A673 (cell line): ENCODE measurements at regions not wholly inside any gene's neighbourhood (a gene's known extent, or its start where the extent isn't known, plus 50 kb on each side); places are given as distances from the start of the nearest gene placed in this dataset.

Experiments
- BruUV-seq: library from RNA; stranded (reverse); fragments of 400-500 nt; replicated peaks from 2 replicates; lab custom pipeline; 2021; lab: Mats Ljungman, UMichigan
- CTCF ChIA-PET: fragments of 300-600 bp; sonication (Branson Sonifier 250); formaldehyde crosslinking; loops from one replicate; lab custom pipeline; 2022; ENCODE audit warnings: antibody characterized with exemption; lab: Charles Lee
- POLR2A ChIA-PET: fragments of 300-600 bp; sonication (Branson Sonifier 250); formaldehyde crosslinking; loops from one replicate; lab custom pipeline; 2022; ENCODE audit warnings: antibody characterized with exemption; ENCODE audit not compliant: low non-redundant PET; lab: Charles Lee
- DNase-seq: peaks from one replicate; pipeline ENCODE4 v3.0.0-alpha.2; 2015; ENCODE audit warnings: low spot score
- H3K27ac ChIP-seq: fragments of 200-600 bp; sonication (generic); 2 replicates; pipeline ENCODE4 v1.5.1; 2016; ENCODE audit warnings: mixed run types, low read depth, mild to moderate bottlenecking, mixed read lengths, antibody characterized with exemption, low read length; ENCODE audit not compliant: poor library complexity, severe bottlenecking
- H3K27me3 ChIP-seq: fragments of 200-600 bp; sonication (generic); replicated peaks from 2 replicates; pipeline ENCODE4 v1.6.1; 2017; ENCODE audit warnings: mixed run types, low read depth, mild to moderate bottlenecking, mixed read lengths, antibody characterized with exemption, low read length; ENCODE audit not compliant: insufficient read depth, poor library complexity
- H3K36me3 ChIP-seq: fragments of 200-600 bp; sonication (generic); 2 replicates; pipeline ENCODE4 v1.6.1; 2016; ENCODE audit warnings: mixed run types, mild to moderate bottlenecking, mixed read lengths, antibody characterized with exemption, low read length; ENCODE audit not compliant: insufficient read depth, poor library complexity, severe bottlenecking
- H3K4me1 ChIP-seq: fragments of 200-600 bp; sonication (generic); 2 replicates; pipeline ENCODE4 v1.6.1; 2017; ENCODE audit warnings: mixed run types, mild to moderate bottlenecking, mixed read lengths, antibody characterized with exemption, low read length; ENCODE audit not compliant: insufficient read depth, poor library complexity, severe bottlenecking
- H3K4me3 ChIP-seq: fragments of 200-600 bp; sonication (generic); 2 replicates; pipeline ENCODE4 v1.5.1; 2016; ENCODE audit warnings: low read depth, mixed run types, mild to moderate bottlenecking, mixed read lengths, low read length; ENCODE audit not compliant: poor library complexity, severe bottlenecking
- H3K9me3 ChIP-seq: fragments of 200-600 bp; sonication (generic); 2 replicates; pipeline ENCODE4 v1.6.1; 2016; ENCODE audit warnings: mixed run types, low read depth, mild to moderate bottlenecking, mixed read lengths, antibody characterized with exemption, low read length; ENCODE audit not compliant: poor library complexity, severe bottlenecking
- EZH2 ChIP-seq: fragments of 200-600 bp; sonication (generic); IDR thresholded peaks from 2 replicates; pipeline ENCODE4 v1.6.1; 2017; ENCODE audit warnings: borderline replicate concordance, low read depth, mild to moderate bottlenecking, mixed read lengths, antibody characterized with exemption, low read length; ENCODE audit not compliant: poor library complexity, severe bottlenecking
- intact Hi-C: fragments of 100-400 bp; cut with micrococcal nuclease; formaldehyde crosslinking; loops from one replicate; pipeline ENCODE4 v1.10.0; 2022; ENCODE audit not compliant: unreplicated experiment
- TF ChIP-seq, protein P1 (sequence below): fragments of 300-800, 200-600 bp; sonication (generic); conservative IDR thresholded peaks from 2 replicates; pipeline ENCODE4 v1.5.1; 2017; ENCODE audit warnings: low read depth, mild to moderate bottlenecking, antibody characterized with exemption, low read length, moderate library complexity, mixed read lengths

DNA sequence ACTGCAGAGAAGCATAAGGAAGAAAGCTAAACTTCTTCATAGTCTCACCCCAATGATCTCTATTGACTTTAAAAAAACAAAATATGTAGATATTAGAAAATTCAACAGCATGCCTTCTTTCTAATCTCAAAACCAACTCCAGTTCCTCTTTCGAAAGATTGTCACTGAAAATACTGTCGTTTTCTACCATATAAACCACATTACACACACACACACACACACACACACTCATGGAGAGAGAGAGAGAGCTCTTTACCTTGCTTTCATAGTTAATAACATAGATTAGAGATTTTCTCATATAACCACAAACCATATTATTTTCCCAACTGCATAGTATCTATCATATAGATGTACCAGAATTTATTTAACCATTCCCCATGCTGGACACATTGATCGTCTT lies 296.2 kb upstream of the MGMT start:
- ChIA-PET POLR2A (no interaction called here), CTCF (no interaction called here)
- Histone ChIP-seq H3K36me3 (no peaks in the 10 kb centered on the region), H3K4me3 (no peak overlapping the region), H3K27me3 (no peaks in the 10 kb centered on the region), H3K9me3 (no peaks in the 10 kb centered on the region), H3K4me1 (peaks cover 30% of the 10 kb centered on the region), H3K27ac (no peak overlapping the region)
- intact Hi-C loops: no loop called here
- no TSS peak for BruUV-seq
- DNase-seq: no peak
- TF ChIP-seq, protein P1, sequence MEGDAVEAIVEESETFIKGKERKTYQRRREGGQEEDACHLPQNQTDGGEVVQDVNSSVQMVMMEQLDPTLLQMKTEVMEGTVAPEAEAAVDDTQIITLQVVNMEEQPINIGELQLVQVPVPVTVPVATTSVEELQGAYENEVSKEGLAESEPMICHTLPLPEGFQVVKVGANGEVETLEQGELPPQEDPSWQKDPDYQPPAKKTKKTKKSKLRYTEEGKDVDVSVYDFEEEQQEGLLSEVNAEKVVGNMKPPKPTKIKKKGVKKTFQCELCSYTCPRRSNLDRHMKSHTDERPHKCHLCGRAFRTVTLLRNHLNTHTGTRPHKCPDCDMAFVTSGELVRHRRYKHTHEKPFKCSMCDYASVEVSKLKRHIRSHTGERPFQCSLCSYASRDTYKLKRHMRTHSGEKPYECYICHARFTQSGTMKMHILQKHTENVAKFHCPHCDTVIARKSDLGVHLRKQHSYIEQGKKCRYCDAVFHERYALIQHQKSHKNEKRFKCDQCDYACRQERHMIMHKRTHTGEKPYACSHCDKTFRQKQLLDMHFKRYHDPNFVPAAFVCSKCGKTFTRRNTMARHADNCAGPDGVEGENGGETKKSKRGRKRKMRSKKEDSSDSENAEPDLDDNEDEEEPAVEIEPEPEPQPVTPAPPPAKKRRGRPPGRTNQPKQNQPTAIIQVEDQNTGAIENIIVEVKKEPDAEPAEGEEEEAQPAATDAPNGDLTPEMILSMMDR: no peak
- TF ChIP-seq EZH2: no peak

DNA sequence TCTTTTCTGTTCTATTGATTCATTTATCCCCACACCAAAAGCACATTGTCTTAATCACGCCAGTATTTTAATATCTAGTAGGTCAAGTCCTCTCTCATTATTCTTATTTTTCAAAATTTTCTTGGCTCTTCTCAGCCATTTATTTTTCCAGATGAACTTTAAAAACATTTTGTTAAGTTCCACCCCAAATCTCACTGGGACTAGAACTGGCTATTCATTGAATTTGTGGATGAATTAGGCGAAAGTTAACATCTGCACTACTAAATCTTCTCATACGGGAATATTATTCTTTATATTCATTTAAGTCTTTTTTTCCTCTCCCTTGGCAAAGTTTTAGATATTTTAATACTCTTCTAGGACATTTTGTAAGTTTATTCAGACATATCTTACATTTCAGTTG lies 295.2 kb upstream of the MGMT start:
- Histone ChIP-seq H3K27ac (no peak overlapping the region), H3K36me3 (no peaks in the 10 kb centered on the region), H3K4me3 (no peak overlapping the region), H3K4me1 (peaks cover 21% of the 10 kb centered on the region), H3K27me3 (no peaks in the 10 kb centered on the region), H3K9me3 (no peaks in the 10 kb centered on the region)
- intact Hi-C loops: no loop called here
- DNase-seq: no peak
- POLR2A ChIA-PET: no interaction called here
- CTCF ChIA-PET: no interaction called here
- no TSS peak for BruUV-seq
- TF ChIP-seq, protein P1: no peak
- TF ChIP-seq EZH2: no peak

GRCh38 chr10:129174232-129175014 lies 292.6 kb upstream of the MGMT start:
- no peaks in the 10 kb centered on the region for H3K4me1 ChIP-seq
- H3K36me3 ChIP-seq: no peaks in the 10 kb centered on the region
- H3K4me3 ChIP-seq: no peak overlapping the region
- POLR2A ChIA-PET: no interaction called here
- intact Hi-C loops: no loop called here
- BruUV-seq: no TSS peak
- H3K27me3 ChIP-seq: no peaks in the 10 kb centered on the region
- TF ChIP-seq, protein P1: no peak
- TF ChIP-seq EZH2: no peak
- H3K27ac ChIP-seq: no peak overlapping the region
- DNase-seq: no peak
- CTCF ChIA-PET: no interaction called here
- no peaks in the 10 kb centered on the region for H3K9me3 ChIP-seq
